MCF 10A (cell line): ENCODE measurements at regions not wholly inside any gene's neighbourhood (a gene's known extent, or its start where the extent isn't known, plus 50 kb on each side); places are given as distances from the start of the nearest gene placed in this dataset.

Experiments
- BruUV-seq: library from RNA; stranded (reverse); fragments of 400-500 nt; replicated peaks from 2 replicates; lab custom pipeline; 2021; lab: Mats Ljungman, UMichigan
- CTCF ChIA-PET: fragments of 300-600 bp; sonication (Branson Sonifier 250); formaldehyde crosslinking; extraction: SDS; loops from one replicate; lab custom pipeline; 2021; ENCODE audit warnings: antibody characterized with exemption, inconsistent platforms; lab: Yijun Ruan, JAX
- POLR2A ChIA-PET: fragments of 300-600, 350-650 bp; sonication (Branson Sonifier 250); formaldehyde crosslinking; extraction: SDS; loops from one replicate; lab custom pipeline; 2020; ENCODE audit warnings: antibody characterized with exemption, inconsistent platforms; lab: Yijun Ruan, JAX
- DNase-seq: peaks from one replicate; pipeline ENCODE4 v3.0.0-alpha.2; 2018; ENCODE audit not compliant: unreplicated experiment
- H3K27ac Mint-ChIP-seq: one replicate; pipeline ENCODE4 v1.8.0; 2022; ENCODE audit warnings: mild to moderate bottlenecking, low read depth, mixed read lengths; ENCODE audit not compliant: unreplicated experiment
- H3K27me3 Mint-ChIP-seq: one replicate; pipeline ENCODE4 v1.8.0; 2022; ENCODE audit warnings: mixed read lengths; ENCODE audit not compliant: insufficient read depth, unreplicated experiment
- H3K36me3 Mint-ChIP-seq: one replicate; pipeline ENCODE4 v1.8.0; 2022; ENCODE audit warnings: mild to moderate bottlenecking, moderate library complexity, mixed read lengths; ENCODE audit not compliant: insufficient read depth, unreplicated experiment
- H3K4me1 Mint-ChIP-seq: one replicate; pipeline ENCODE4 v1.8.0; 2022; ENCODE audit warnings: mixed read lengths; ENCODE audit not compliant: insufficient read depth, unreplicated experiment
- H3K4me3 Mint-ChIP-seq: one replicate; pipeline ENCODE4 v1.8.0; 2022; ENCODE audit warnings: mild to moderate bottlenecking, moderate library complexity, mixed read lengths; ENCODE audit not compliant: unreplicated experiment
- H3K9me3 Mint-ChIP-seq: one replicate; pipeline ENCODE4 v1.8.0; 2022; ENCODE audit warnings: mixed read lengths; ENCODE audit not compliant: unreplicated experiment
- CTCF ChIP-seq: fragments of 200-600 bp; IDR thresholded peaks from one replicate; pipeline ENCODE4 v1.8.0; 2022; ENCODE audit warnings: antibody characterized with exemption, mild to moderate bottlenecking; ENCODE audit not compliant: unreplicated experiment
- intact Hi-C: fragments of 100-400 bp; cut with micrococcal nuclease; formaldehyde crosslinking; loops from 2 replicates; pipeline ENCODE4 v1.14.1; 2022

- Mint-ChIP-seq H3K36me3 (no peaks in the 10 kb centered on the region), H3K27ac (no peak overlapping the region), H3K4me3 (no peak overlapping the region), H3K27me3 (no peaks in the 10 kb centered on the region), H3K4me1 (no peaks in the 10 kb centered on the region), H3K9me3 (no peaks in the 10 kb centered on the region)
- intact Hi-C loops, result no loop called here
- POLR2A ChIA-PET, result no interaction called here
- TF ChIP-seq CTCF, result no peak
- no peak for DNase-seq
- CTCF ChIA-PET, result no interaction called here
- BruUV-seq, result no TSS peak
Observed at GRCh38 chr3:6220447-6220846, 640.5 kb upstream of the GRM7 start.

GRCh38 chr3:6222069-6222468 is 638.8 kb upstream of the GRM7 start:
- no peak overlapping the region for H3K27ac Mint-ChIP-seq
- no peaks in the 10 kb centered on the region for H3K27me3 Mint-ChIP-seq
- POLR2A ChIA-PET, result no interaction called here
- no peak for TF ChIP-seq CTCF
- no peak for DNase-seq
- intact Hi-C loops, result no loop called here
- no peaks in the 10 kb centered on the region for H3K4me1 Mint-ChIP-seq
- H3K9me3 Mint-ChIP-seq, result no peaks in the 10 kb centered on the region
- H3K4me3 Mint-ChIP-seq, result no peak overlapping the region
- H3K36me3 Mint-ChIP-seq, result no peaks in the 10 kb centered on the region
- no TSS peak for BruUV-seq
- CTCF ChIA-PET, result no interaction called here

GRCh38 chr3:6223572-6223971 is 637.3 kb upstream of the GRM7 start:
- ChIA-PET CTCF (interaction anchor here (0.6 kb wide), 1 partner anchor 14 kb away, joined by 3 read pairs; no protein-coding TSS in a partner anchor), POLR2A (no interaction called here)
- BruUV-seq, result no TSS peak
- no peaks in the 10 kb centered on the region for H3K36me3 Mint-ChIP-seq
- H3K27me3 Mint-ChIP-seq, result no peaks in the 10 kb centered on the region
- no peak for TF ChIP-seq CTCF
- no peaks in the 10 kb centered on the region for H3K4me1 Mint-ChIP-seq
- DNase-seq, result no peak
- no peak overlapping the region for H3K4me3 Mint-ChIP-seq
- H3K27ac Mint-ChIP-seq, result no peak overlapping the region
- H3K9me3 Mint-ChIP-seq, result no peaks in the 10 kb centered on the region
- intact Hi-C loops, result no loop called here

- TF ChIP-seq CTCF, result no peak
- no peak overlapping the region for H3K4me3 Mint-ChIP-seq
- no peak for DNase-seq
- ChIA-PET CTCF (no interaction called here), POLR2A (no interaction called here)
- no peak overlapping the region for H3K27ac Mint-ChIP-seq
- H3K36me3 Mint-ChIP-seq, result no peaks in the 10 kb centered on the region
- BruUV-seq, result no TSS peak
- H3K27me3 Mint-ChIP-seq, result no peaks in the 10 kb centered on the region
- intact Hi-C loops, result no loop called here
- no peaks in the 10 kb centered on the region for H3K9me3 Mint-ChIP-seq
- no peaks in the 10 kb centered on the region for H3K4me1 Mint-ChIP-seq
Observed at GRCh38 chr3:6228958-6229683, 631.8 kb upstream of the GRM7 start.
